Bronchial epithelial cell (primary cell): ENCODE measurements at regions not wholly inside any gene's neighbourhood (a gene's known extent, or its start where the extent isn't known, plus 50 kb on each side); places are given as distances from the start of the nearest gene placed in this dataset.

ENCODE experiments used
- DNase-seq: peaks from one replicate; pipeline ENCODE4 v3.0.0-alpha.2; 2010; ENCODE audit warnings: low read depth
- FAIRE-seq: peaks from 2 replicates; lab custom pipeline; 2011; peaks lifted over from hg19 to GRCh38; lab: Jason Lieb, UNC
- H3K27me3 ChIP-seq: 2 replicates; pipeline ENCODE4 v1.5.1; 2011; ENCODE audit warnings: low read length; ENCODE audit not compliant: control insufficient read depth, insufficient read depth
- H3K36me3 ChIP-seq: 2 replicates; pipeline ENCODE4 v1.5.1; 2011; ENCODE audit warnings: low read length; ENCODE audit not compliant: control insufficient read depth, insufficient read depth
- H3K4me3 ChIP-seq: 2 replicates; pipeline ENCODE4 v1.5.1; 2011; ENCODE audit warnings: mild to moderate bottlenecking, low read depth, low read length, control low read depth
- TF ChIP-seq, protein P1 (sequence below): IDR thresholded peaks from 2 replicates; pipeline ENCODE4 v1.5.1; 2011; ENCODE audit warnings: mild to moderate bottlenecking, moderate library complexity, low read length, control low read depth, inconsistent platforms; ENCODE audit not compliant: insufficient read depth, severe bottlenecking

DNA sequence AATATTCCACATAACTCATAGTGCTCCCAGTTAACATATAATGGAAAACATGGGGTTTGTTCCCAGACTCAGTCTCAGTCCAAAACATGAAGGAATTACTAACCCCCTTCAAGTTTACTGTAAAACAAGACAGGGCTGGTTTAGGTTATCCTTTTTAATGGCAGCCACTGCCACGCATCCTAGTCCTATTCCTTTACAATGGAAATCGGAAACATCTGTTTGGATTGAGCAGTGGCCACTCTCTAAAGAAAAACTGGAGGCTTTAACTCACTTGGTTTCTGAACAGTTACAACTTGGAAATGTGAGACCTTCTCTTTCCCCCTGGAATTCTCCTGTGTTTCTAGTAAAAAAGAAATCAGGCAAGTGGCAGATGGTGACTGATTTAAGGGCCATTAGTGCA lies 609.9 kb upstream of the ACO1 start:
- H3K27me3 ChIP-seq: no peaks in the 10 kb centered on the region
- FAIRE-seq (no peak), DNase-seq (no peak)
- no peak overlapping the region for H3K4me3 ChIP-seq
- TF ChIP-seq, protein P1, sequence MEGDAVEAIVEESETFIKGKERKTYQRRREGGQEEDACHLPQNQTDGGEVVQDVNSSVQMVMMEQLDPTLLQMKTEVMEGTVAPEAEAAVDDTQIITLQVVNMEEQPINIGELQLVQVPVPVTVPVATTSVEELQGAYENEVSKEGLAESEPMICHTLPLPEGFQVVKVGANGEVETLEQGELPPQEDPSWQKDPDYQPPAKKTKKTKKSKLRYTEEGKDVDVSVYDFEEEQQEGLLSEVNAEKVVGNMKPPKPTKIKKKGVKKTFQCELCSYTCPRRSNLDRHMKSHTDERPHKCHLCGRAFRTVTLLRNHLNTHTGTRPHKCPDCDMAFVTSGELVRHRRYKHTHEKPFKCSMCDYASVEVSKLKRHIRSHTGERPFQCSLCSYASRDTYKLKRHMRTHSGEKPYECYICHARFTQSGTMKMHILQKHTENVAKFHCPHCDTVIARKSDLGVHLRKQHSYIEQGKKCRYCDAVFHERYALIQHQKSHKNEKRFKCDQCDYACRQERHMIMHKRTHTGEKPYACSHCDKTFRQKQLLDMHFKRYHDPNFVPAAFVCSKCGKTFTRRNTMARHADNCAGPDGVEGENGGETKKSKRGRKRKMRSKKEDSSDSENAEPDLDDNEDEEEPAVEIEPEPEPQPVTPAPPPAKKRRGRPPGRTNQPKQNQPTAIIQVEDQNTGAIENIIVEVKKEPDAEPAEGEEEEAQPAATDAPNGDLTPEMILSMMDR: no peak
- no peaks in the 10 kb centered on the region for H3K36me3 ChIP-seq

DNA sequence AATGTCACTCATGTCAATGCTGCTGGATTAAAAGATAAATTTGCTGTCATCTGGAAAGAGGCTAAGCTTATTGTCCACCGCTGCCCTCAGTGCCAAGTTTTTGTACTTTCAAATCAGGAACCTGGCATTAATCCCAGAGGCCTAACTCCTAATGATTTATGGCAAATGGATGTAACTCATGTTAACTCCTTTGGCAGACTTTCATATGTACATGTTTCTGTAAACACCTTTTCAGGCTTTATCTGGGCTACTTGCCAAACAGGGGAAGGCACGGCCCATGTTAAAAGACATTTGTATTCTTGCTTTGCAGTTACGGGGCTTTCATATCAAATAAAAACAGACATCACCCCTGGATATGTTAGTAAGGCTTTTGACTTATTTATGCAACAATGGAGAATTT lies 608.0 kb upstream of the ACO1 start:
- FAIRE-seq: no peak
- DNase-seq: peak; percentile 41
- TF ChIP-seq, protein P1: no peak

DNA sequence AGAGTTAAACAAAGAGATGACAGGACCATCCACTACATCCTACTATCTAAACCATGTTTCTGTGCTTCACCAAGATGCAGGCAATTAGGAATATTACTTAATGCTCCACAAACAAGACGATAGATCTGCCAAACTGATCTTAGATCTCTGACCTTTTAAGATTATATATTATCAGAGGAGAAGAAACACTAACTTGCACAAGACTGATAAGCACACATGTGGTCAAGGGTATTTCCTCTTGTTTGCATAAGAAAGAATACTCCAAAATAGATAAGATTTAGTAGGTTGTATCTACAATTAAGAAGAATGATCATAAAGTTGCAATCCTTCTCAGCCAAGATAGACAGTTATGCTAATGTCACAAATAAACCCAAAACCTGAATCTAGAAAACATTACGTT lies 601.0 kb upstream of the ACO1 start:
- TF ChIP-seq, protein P1: no peak
- no peak for DNase-seq
- Histone ChIP-seq H3K36me3 (no peaks in the 10 kb centered on the region), H3K27me3 (no peaks in the 10 kb centered on the region), H3K4me3 (no peak overlapping the region)
- no peak for FAIRE-seq

More for the DNA sequence above, 608.0 kb upstream of the ACO1 start:
- no peaks in the 10 kb centered on the region for H3K27me3 ChIP-seq
- no peaks in the 10 kb centered on the region for H3K36me3 ChIP-seq
- H3K4me3 ChIP-seq: no peak overlapping the region

DNA sequence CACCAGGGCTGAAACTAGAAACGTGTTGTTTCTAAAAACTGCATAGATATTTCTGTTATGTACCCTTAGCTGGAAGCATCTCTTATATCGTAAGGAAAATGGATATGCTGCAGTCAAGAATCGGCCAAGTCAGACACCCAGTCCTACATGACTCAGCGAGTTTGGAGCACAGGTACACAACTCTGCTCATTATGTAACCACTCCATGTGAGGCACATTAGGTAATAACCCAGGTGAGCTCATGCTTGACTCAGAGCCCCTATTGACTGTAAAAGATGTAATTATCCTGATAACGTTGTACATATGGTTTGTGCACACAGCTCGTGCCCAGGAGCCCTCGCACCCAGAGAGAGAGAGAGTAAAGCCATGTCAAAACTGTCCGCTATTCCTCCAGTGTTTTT lies 593.7 kb upstream of the ACO1 start:
- no peak overlapping the region for H3K4me3 ChIP-seq
- DNase-seq (peak; percentile 77), FAIRE-seq (no peak)
- no peaks in the 10 kb centered on the region for H3K27me3 ChIP-seq
- no peaks in the 10 kb centered on the region for H3K36me3 ChIP-seq
- TF ChIP-seq, protein P1: no peak

DNA sequence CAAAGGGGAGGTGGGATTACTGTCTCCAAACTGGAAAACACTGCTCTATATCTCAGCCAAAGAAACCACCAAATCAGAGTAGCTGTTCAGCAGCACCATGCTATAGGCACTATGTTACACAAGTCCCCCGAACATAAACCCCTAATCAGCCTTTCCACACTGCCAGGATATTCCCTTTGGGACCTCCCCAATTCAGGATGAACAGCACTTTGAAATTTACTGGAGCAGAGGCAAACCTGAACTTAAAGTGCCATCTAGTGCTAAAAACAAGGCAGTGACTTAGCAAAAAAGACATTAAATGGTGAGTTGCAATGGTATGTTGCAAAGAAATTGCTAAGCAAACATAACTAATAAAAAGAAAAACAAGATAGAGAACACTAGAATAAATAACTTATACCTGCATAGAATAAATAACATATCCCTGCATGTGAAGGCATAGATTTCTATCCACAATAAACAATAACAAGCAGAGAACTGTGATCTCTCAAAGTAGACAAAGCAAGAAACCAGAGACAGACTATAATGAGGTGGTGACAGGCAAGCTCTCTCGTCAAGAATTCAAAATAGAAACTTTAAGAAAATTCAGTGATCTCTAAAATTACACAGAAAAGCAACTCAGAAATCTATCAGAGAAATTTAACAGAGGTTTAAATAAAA lies 584.4 kb upstream of the ACO1 start:
- H3K4me3 ChIP-seq: no peak overlapping the region
- no peaks in the 10 kb centered on the region for H3K27me3 ChIP-seq
- FAIRE-seq (no peak), DNase-seq (peak; percentile 60)
- no peaks in the 10 kb centered on the region for H3K36me3 ChIP-seq
- TF ChIP-seq, protein P1: peak; percentile 57
